ENCODE measurements at regions not wholly inside any gene's neighbourhood (a gene's known extent, or its start where the extent isn't known, plus 50 kb on each side); places are given as distances from the start of the nearest gene placed in this dataset.

DNA sequence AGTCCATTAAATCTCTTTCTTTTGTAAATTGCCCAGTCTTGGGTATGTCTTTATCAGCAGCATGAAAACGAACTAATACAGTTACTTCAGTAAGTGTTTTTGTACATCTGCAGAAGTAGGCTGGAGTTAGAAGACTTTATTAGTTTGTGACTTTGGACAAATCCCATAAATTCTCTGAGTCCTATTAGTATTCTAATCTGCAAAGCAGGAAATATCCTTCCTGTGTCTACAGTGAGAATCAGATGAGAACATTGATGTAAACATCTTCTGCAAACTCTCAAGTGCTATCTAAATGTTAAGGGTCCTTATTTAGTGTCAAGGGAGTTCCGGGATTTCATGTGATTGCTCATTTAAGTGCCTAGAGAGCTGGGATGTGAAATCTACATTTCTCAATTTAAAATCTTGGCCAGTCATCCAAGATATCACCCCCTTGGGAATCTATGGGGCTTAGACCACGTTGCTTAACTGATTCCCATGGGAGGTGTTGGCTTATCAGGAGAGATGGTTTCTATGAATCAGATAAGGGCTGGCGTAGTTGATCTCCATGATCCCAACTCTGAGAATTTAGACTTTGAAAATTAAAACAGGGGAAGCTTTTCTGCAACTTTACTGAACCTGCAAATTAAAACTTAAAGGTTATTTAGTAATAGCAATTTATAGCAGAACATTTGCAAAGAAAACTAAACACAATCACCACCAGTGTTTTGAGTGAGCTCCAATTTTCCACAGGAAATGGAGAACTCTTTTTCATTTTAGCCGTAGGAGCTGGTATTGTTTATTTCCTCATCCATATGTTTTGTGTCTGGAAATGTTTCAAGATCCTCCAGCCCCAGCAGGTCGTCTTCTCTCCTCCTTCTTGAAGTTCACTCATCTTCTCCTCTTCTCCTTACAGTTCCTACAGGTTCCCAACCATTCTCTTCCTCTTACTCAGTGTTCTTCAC, 241.6 kb upstream of the CD180 start:
- no peak for TF ChIP-seq GATA2 (IDR thresholded peaks at IDR 0.05; ENCODE audit: low read depth, low read length)
- no peak for TF ChIP-seq GATA3 (IDR thresholded peaks at IDR 0.05; ENCODE audit: low read depth, low read length)

DNA sequence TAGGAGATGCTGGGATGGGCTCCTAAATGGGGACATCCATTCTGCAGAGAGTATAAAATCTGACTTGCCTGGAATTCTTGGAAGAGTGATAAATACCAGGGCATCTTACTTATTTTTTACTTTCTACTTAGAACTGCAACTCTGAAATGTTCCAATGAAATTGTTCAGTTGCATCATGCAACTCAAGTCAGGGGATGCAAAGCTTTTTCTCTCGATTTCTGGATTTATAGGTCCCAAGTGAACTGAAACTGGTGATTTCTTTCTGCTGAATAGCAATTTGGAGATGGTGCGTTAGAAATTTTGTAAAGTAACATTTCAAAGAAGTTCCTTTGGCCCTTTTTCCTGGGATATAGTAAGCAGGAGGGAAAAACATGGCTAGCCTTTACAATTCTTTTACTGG, 238.4 kb upstream of the CD180 start:
- TF ChIP-seq GATA2 (IDR thresholded peaks at IDR 0.05; ENCODE audit: low read depth, low read length), result no peak
- no peak for TF ChIP-seq GATA3 (IDR thresholded peaks at IDR 0.05; ENCODE audit: low read depth, low read length)

DNA sequence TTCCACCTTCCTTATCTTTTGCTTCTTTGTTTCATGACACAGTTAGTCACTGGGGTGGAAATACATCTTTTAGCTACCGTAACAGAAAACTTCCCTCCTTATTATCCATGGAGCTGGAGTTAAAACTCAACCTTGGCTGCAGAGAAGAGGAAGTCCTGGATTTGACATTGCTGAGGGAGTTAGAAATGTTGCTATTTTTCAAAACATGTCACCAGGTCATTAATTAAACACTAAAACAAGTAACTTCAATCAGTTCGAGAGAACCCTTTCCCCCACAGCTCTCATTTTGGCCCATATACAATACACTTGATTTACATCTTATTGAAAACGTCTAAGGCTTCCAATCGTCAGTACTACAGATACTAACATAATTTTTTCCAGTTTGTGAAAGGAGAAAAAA, 237.9 kb upstream of the CD180 start:
- TF ChIP-seq GATA3 (IDR thresholded peaks at IDR 0.05; ENCODE audit: low read depth, low read length), result no peak
- TF ChIP-seq GATA2 (IDR thresholded peaks at IDR 0.05; ENCODE audit: low read depth, low read length), result no peak

DNA sequence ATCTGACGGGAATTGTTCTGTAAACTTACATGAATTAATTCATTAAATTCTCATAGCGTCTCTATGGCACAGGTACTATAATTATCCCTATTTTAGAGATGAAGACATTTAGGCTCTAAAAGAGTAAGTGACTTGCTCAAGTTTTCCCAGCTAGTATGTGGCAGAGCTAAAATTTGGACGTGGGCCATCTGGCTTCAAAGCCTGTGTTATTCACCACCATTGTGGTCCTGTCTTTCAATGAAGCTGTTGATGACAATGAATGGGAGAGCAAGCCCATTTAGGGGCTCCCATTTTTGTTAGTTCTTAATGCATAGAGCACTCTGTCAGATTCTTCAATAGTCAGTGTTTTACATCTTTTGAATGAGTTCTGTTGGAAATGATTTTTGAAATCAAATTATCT, 236.0 kb upstream of the CD180 start:
- TF ChIP-seq GATA2 (IDR thresholded peaks at IDR 0.05; ENCODE audit: low read depth, low read length), result no peak
- TF ChIP-seq GATA3 (IDR thresholded peaks at IDR 0.05; ENCODE audit: low read depth, low read length), result no peak

DNA sequence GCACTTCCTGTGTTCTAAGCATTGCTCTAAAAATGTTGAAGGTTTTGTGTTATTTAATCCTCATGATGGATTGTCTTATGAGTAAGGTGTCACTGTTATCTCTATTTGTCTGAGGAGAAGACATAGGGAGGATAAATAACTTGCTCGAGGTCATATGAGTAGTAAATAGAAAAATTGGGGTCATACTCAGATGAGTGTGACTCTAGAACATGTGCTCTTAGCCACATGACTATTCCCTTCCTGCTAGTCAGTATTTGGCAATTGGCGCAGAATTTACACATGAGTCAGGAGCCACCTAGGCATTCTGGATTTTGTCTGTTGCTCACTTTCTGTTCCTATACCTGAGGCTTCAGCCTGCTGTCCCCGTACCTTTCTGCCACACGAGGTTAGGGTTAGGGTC, 234.6 kb upstream of the CD180 start:
- TF ChIP-seq GATA2 (IDR thresholded peaks at IDR 0.05; ENCODE audit: low read depth, low read length) (no peak), GATA3 (IDR thresholded peaks at IDR 0.05; ENCODE audit: low read depth, low read length) (no peak)

DNA sequence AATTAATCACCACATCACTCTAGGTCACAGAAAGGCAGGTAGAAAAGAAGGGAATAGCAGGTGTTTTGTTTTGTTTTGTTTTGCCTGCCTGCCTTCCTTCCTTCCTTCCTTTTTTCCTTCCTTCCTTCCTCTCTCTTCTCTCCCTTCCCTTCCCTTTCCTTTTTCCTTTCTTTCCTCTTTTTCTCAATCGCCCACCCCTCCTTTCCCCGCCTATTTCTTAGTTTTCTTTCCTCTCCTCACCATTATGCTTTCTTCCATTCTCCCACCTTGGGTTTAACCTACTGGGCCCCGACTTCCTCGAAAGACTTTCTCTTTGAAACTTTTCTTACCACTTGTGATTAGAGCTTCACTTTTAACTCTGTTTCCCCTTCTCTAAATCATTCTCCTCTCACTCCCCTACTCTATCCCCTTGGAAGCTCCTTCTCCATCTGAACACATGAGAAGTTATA, 231.3 kb upstream of the CD180 start:
- TF ChIP-seq GATA3 (IDR thresholded peaks at IDR 0.05; ENCODE audit: low read depth, low read length) (no peak), GATA2 (IDR thresholded peaks at IDR 0.05; ENCODE audit: low read depth, low read length) (no peak)

DNA sequence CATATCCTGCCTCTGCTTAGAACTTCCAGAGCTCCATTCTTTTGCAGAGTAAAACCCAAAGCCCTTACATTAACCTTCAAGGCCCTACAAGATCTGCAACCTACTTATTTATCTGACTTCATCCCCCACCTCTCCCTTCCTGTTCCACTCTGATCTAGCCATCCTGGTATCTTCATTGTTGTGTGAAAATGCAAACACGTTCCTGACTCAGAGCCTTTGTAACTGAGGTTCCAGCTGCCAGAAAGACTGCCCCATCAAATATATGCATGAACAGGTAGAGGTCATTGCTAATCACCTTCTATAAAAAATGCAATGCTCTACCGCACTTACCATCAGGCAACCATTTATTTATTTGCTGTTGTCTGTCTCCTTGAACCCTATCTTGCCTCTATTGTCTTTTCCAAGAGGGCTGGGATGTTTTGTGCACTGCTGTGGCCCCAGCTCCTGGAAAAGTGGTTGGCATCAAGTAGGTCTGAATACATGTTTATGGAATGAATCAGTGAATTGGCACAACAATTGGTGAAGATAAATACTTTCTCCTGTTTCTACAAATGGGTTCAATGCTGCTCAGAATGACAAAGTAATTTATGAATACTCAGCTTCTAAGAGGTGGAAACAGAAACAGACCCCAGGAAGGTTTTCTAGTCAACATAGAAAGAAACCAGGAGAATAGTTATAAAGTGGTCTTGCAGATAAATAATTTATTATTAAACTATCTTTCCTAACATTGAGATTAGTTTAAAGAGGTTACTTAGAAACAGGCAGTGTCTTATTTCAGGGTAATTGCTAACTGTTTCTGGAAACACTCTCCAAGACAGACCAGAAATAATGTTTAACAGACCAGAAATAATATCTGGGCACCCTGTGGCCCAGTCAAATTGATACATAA, 230.6 kb upstream of the CD180 start:
- TF ChIP-seq GATA2 (IDR thresholded peaks at IDR 0.05; ENCODE audit: low read depth, low read length), result no peak

DNA sequence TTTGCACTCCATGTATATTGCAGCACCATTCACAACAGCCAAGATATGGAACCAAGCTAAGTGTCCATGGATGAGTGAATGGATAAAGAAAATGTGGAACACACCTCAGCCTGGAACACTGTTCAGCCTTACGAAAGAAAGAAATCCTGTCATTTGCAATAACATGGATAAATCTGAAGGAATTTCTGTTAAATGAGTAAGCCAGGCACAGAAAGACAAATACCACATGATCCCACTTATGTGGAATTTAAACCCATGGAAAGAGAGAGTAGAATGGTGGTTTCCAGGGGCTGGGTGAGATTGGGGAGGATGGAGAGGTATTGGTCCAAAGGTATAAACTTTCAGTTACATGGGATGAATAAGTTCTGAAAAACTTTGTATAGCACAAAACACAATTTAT, 228.9 kb upstream of the CD180 start:
- TF ChIP-seq GATA3 (IDR thresholded peaks at IDR 0.05; ENCODE audit: low read depth, low read length), result no peak
- TF ChIP-seq GATA2 (IDR thresholded peaks at IDR 0.05; ENCODE audit: low read depth, low read length), result no peak

DNA sequence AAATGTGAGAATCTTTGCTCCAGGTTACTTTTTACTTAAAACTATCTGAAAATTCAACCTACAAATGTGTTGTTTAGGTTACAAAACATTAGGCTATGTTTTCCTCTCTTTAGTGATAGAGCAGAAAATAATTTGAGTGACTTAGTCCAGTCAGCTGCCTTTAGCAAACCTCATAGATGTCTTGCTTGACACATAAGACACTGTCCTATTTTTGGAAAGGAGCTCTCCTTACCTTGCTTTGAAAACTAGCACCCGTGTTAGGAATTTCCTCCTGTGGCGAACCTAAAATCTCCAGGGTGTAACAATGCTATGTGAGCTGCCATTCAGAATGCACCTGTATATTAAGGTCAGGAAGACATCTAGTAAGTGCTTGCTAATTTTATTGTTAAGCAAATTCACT, 221.2 kb upstream of the CD180 start:
- TF ChIP-seq GATA2 (IDR thresholded peaks at IDR 0.05; ENCODE audit: low read depth, low read length) (no peak), GATA3 (IDR thresholded peaks at IDR 0.05; ENCODE audit: low read depth, low read length) (no peak)

DNA sequence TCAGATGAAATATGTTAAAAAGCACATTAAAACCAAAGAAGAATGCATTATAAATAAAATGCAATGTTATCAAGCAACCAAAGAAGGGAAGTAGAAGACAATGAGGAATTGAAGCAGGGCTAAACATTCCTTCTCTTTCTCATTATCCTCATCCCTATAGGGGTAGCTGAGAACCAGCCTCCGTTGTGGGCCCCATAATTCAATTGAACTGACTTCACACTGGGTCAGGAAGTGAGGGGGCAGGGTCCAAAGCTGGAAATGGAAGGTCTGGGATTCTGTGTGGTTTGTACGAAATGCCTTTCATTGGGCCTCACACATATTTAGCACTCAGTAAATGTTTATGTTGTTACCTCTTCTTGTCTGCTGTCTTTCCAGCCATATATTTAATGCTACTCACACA, 220.4 kb upstream of the CD180 start:
- TF ChIP-seq GATA2 (IDR thresholded peaks at IDR 0.05; ENCODE audit: low read depth, low read length) (no peak), GATA3 (IDR thresholded peaks at IDR 0.05; ENCODE audit: low read depth, low read length) (no peak)

DNA sequence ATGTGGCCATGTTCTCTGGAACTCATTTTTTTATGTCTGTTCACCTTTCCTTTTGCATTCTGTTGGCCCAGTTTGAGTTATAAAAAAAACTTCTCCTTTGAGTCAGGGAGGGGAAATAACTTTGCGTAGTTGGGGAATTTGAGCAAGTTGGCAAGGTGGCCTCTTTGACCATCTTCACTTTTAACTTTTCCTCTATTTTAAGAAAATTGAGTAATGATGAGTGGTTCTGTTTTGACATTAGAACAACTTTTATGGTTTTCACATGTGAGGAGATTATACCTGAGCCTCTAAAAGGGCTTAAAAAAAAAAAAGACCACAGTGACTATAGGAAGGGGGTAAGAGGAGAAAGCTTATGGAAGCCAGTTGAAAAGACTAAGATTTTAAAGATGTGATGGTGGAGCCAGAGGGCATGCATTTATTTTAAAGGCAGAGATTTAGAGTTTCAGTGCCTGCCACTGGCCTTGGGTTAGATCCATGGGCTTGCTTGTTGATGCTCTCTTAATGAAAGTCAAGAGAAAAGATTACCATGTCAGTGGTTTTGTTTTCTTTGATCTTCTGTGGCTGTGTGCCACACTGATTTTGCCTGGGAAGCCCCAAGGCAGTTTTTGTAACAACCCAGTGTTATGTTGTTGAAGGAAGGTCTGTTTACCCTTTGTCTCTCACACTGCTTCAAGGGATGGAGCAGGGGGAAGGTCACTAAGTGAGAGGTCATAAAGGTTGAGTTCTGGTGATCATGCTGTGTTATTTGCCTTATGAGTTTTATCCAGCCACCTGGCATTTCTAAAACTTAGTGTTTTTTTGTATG, 219.7 kb upstream of the CD180 start:
- no peak for TF ChIP-seq GATA3 (IDR thresholded peaks at IDR 0.05; ENCODE audit: low read depth, low read length)

DNA sequence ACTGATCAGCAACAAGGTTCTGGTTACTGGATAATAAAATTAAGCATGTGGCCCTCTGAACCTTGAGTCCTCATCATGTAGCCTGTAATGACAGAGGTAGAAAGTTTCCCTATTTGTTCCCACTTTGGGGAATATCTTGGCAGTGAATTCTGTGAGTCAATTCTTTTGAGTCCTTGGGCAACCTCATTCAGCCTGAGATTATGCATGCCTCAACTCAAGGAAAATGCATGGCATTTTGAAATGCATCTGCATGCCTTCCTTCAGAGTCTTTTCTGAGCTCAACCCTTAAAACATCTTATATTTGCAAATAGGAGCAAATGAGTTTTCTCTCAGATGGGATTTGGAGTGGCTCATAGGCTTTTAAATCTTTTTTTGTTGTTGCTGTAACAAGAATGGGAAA, 218.1 kb upstream of the CD180 start:
- TF ChIP-seq GATA2 (IDR thresholded peaks at IDR 0.05; ENCODE audit: low read depth, low read length), result no peak
- no peak for TF ChIP-seq GATA3 (IDR thresholded peaks at IDR 0.05; ENCODE audit: low read depth, low read length)

DNA sequence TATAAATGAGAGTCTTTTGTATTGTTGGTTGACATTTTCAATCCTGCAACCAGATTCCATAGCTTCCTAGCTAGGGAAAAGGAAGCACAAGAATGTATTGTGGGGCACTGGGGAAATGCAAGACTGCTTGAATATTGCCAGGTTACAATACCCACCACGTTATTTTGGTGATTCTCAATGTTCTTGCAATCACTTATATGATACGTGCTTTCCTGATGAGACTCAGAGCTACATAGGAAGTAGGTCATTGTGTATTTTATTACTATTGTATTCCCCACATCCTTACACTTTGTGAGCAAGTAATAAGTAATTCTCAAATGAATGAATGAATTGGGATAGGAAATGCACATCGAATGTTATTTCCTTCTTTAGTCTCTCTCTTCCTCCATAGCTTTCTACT, 217.1 kb upstream of the CD180 start:
- TF ChIP-seq GATA2 (IDR thresholded peaks at IDR 0.05; ENCODE audit: low read depth, low read length), result no peak
- TF ChIP-seq GATA3 (IDR thresholded peaks at IDR 0.05; ENCODE audit: low read depth, low read length), result no peak
